ENCODE measurements at regions not wholly inside any gene's neighbourhood (a gene's known extent, or its start where the extent isn't known, plus 50 kb on each side); places are given as distances from the start of the nearest gene placed in this dataset.

DNA sequence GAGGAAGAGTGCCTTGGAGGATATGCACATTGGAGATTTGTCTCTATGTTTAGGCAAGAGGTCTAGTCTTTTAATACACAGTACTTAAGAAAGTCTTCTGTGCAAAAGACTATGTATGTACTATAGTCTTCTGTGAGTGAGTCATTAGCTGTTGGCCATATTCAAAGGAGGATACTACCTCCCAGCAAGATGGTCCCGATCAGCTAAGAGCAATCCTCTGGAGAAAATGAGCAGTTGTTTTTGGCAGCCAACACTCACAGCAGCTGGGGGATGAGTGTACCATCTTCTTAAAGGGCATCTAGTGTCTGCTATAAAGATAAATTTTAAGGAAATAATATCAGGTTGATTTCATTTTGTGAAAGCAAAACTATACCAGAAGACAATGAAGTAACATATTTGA lies 487.8 kb downstream of the KCTD12 start:
- TF ChIP-seq, protein P1, sequence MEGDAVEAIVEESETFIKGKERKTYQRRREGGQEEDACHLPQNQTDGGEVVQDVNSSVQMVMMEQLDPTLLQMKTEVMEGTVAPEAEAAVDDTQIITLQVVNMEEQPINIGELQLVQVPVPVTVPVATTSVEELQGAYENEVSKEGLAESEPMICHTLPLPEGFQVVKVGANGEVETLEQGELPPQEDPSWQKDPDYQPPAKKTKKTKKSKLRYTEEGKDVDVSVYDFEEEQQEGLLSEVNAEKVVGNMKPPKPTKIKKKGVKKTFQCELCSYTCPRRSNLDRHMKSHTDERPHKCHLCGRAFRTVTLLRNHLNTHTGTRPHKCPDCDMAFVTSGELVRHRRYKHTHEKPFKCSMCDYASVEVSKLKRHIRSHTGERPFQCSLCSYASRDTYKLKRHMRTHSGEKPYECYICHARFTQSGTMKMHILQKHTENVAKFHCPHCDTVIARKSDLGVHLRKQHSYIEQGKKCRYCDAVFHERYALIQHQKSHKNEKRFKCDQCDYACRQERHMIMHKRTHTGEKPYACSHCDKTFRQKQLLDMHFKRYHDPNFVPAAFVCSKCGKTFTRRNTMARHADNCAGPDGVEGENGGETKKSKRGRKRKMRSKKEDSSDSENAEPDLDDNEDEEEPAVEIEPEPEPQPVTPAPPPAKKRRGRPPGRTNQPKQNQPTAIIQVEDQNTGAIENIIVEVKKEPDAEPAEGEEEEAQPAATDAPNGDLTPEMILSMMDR (IDR thresholded peaks at IDR 0.05): no peak
- TF ChIP-seq POLR2A (IDR thresholded peaks at IDR 0.05): no peak

Data from Peyer's patch (tissue), 4 donors.